GM18861 (cell line): ENCODE measurements at regions not wholly inside any gene's neighbourhood (a gene's known extent, or its start where the extent isn't known, plus 50 kb on each side); places are given as distances from the start of the nearest gene placed in this dataset.

ENCODE experiments used
- ATAC-seq: cut with Tn5 transposase; IDR thresholded peaks from one replicate; pipeline ENCODE4 v1.9.1; 2021; ENCODE audit not compliant: unreplicated experiment

- no peak for ATAC-seq
Measured at GRCh38 chr15:96390986-96391385, 60.5 kb downstream of the NR2F2 start.

GRCh38 chr15:96392380-96393208 lies 62.1 kb downstream of the NR2F2 start:
- ATAC-seq, result no peak

- no peak for ATAC-seq
Measured at GRCh38 chr15:96393209-96393513, 62.7 kb downstream of the NR2F2 start.

- no peak for ATAC-seq
Measured at GRCh38 chr15:96395687-96396086, 65.2 kb downstream of the NR2F2 start.

GRCh38 chr15:96398776-96399175 lies 68.3 kb downstream of the NR2F2 start:
- ATAC-seq, result no peak

GRCh38 chr15:96402403-96402802 lies 71.9 kb downstream of the NR2F2 start:
- ATAC-seq, result no peak

GRCh38 chr15:96403071-96403470 lies 72.6 kb downstream of the NR2F2 start:
- no peak for ATAC-seq

GRCh38 chr15:96403932-96404331 lies 73.4 kb downstream of the NR2F2 start:
- ATAC-seq, result no peak

GRCh38 chr15:96404560-96404959 lies 74.1 kb downstream of the NR2F2 start:
- ATAC-seq, result no peak

- ATAC-seq, result no peak
Measured at GRCh38 chr15:96406291-96406690, 75.8 kb downstream of the NR2F2 start.

GRCh38 chr15:96406701-96407100 lies 76.2 kb downstream of the NR2F2 start:
- ATAC-seq, result no peak

GRCh38 chr15:96407482-96407881 lies 77.0 kb downstream of the NR2F2 start:
- ATAC-seq, result no peak

GRCh38 chr15:96408591-96409183 lies 78.2 kb downstream of the NR2F2 start:
- ATAC-seq, result no peak

GRCh38 chr15:96409215-96410138 lies 79.0 kb downstream of the NR2F2 start:
- ATAC-seq, result no peak

- no peak for ATAC-seq
Measured at GRCh38 chr15:96410175-96411055, 79.9 kb downstream of the NR2F2 start.

- ATAC-seq, result no peak
Measured at GRCh38 chr15:96411056-96412031, 80.8 kb downstream of the NR2F2 start.

GRCh38 chr15:96412045-96412905 lies 81.8 kb downstream of the NR2F2 start:
- no peak for ATAC-seq

GRCh38 chr15:96412906-96413231 lies 82.4 kb downstream of the NR2F2 start:
- ATAC-seq, result no peak

- ATAC-seq, result no peak
Measured at GRCh38 chr15:96413657-96414056, 83.2 kb downstream of the NR2F2 start.
